Heart left ventricle (tissue), 16 donors: ENCODE measurements at regions not wholly inside any gene's neighbourhood (a gene's known extent, or its start where the extent isn't known, plus 50 kb on each side); places are given as distances from the start of the nearest gene placed in this dataset.

Source experiments
- ATAC-seq, 4 donors: fragments of 200-7000 bp; cut with Tn5 transposase; one replicate each; pipeline ENCODE4 v1.9.1; 2020 to 2022; ENCODE audit warnings: moderate library complexity in 4 of 4, mild to moderate bottlenecking in 3 of 4, moderate number of reproducible peaks in 1 of 4
- DNase-seq, 5 donors: peaks; one replicate each; pipeline ENCODE4 v3.0.0-alpha.2; 2020
- H3K27ac ChIP-seq, 12 donors: fragments of 200-600 bp; sonication (generic) in 4 of 12; one replicate each; pipeline versions ENCODE4 v1.5.0 to v1.8.0; 2016 to 2022; ENCODE audit warnings: mild to moderate bottlenecking in 2 of 12
- H3K27me3 ChIP-seq, 9 donors: fragments of 200-600 bp; sonication (generic) in 2 of 9; one replicate each; pipeline versions ENCODE4 v1.5.1 to v1.8.0; 2016 to 2022; ENCODE audit warnings: mild to moderate bottlenecking in 3 of 9
- H3K36me3 ChIP-seq, 9 donors: fragments of 200-600 bp; sonication (generic) in 2 of 9; one replicate each; pipeline versions ENCODE4 v1.5.0 to v1.8.0; 2018 to 2022; ENCODE audit warnings: mild to moderate bottlenecking in 2 of 9
- H3K4me1 ChIP-seq, 12 donors: fragments of 200-600 bp; sonication (generic) in 4 of 12; one replicate each; pipeline versions ENCODE4 v1.5.0 to v1.8.0; 2016 to 2022; ENCODE audit warnings: mild to moderate bottlenecking in 3 of 12
- H3K4me3 ChIP-seq, 12 donors: fragments of 200-600 bp; sonication (generic) in 4 of 12; one replicate each; pipeline versions ENCODE4 v1.5.0 to v1.8.0; 2017 to 2022; ENCODE audit warnings: mild to moderate bottlenecking in 9 of 12, moderate library complexity in 4 of 12
- H3K9me3 ChIP-seq, 12 donors: fragments of 200-600 bp; sonication (generic) in 4 of 12; one replicate each; pipeline versions ENCODE4 v1.5.0 to v1.8.0; 2016 to 2022; ENCODE audit warnings: mild to moderate bottlenecking in 1 of 12
- CTCF ChIP-seq, 12 donors: fragments of 200-600 bp; sonication (generic) in 4 of 12; IDR thresholded peaks; one replicate each; pipeline versions ENCODE4 v1.5.0 to v1.8.0; 2018 to 2022; ENCODE audit warnings: antibody characterized with exemption in 12 of 12, mild to moderate bottlenecking in 5 of 12
- POLR2A ChIP-seq, 2 donors: fragments of 450-650 bp; IDR thresholded peaks; one replicate each; pipeline ENCODE4 v1.6.1; 2017; ENCODE audit warnings: antibody characterized with exemption in 2 of 2, mild to moderate bottlenecking in 2 of 2, moderate library complexity in 2 of 2
- WGBS, 4 donors: extraction: QIAGEN DNeasy Blood & Tissue Kit in 2 of 4; methylation state at CpG; one replicate each; pipeline versions ENCODE4 v1.1.5 to v1.1.7; 2013 to 2018; 5-methylcytosine and 5-hydroxymethylcytosine counted together
- intact Hi-C, 10 donors: fragments of 100-400 bp; cut with DNase I; formaldehyde crosslinking; loops; one replicate each; pipeline versions ENCODE4 v1.11.1 to v1.14.2; 2022
- donor health status: ischemic (EF 13 %, LVEDD 7.1; RV severe dilation, severe dysfunction).
- donor health status: healthy with polysubstance abuse.
- donor health status: DM: no; HTN: yes; CAD: no.
- donor health status: DM: no; HTN: no; CAD: no.
- donor health status: ischemic (EF 25% LVEDD 6.9; RV normal size, moderate dysfunction).
- donor health status: ischemic (EF 25% LVEDD 5.7; RV mildly dilated, moderate dysfunction).
- donor health status: healthy.
- donor health status: DM: yes; HTN: yes; CAD: no.
- donor health status: ischemic (EF 35%, LVEDD 5.7; RV mildly dilated, moderate dysfunction).
- donor health status: nonischemic (EF 11% LVEDD 7.7; RV severe dilation, severe dysfunction).
- donor health status: DM: yes; HTN: yes; CAD: no.
- donor health status: PGD.
- donor health status: ischemic (EF 29% LVEDD 5.4; RV normal size, mild dysfunction).
- donor health status: nonischemic (EF 23%, LVEDD 6.1; RV moderate dilation, normal function).

- H3K4me1 ChIP-seq, result no peaks in the 10 kb centered on the region
- ATAC-seq, result no peak
- TF ChIP-seq CTCF (IDR thresholded peaks at IDR 0.05), result no peak
- TF ChIP-seq POLR2A (IDR thresholded peaks at IDR 0.05), result no peak
- no peaks in the 10 kb centered on the region for H3K27me3 ChIP-seq
- H3K36me3 ChIP-seq, result no peaks in the 10 kb centered on the region
- H3K4me3 ChIP-seq, result no peak overlapping the region
- DNase-seq, result no peak
- H3K27ac ChIP-seq, result no peak overlapping the region
- no peaks in the 10 kb centered on the region for H3K9me3 ChIP-seq
- intact Hi-C loops, result no loop called here
- WGBS, 4 donors, result 79 to 91% (median 83%) methylated on average over 9 of the region's 9 CpGs
Observed at GRCh38 chr17:13973960-13974651, 95.2 kb upstream of the COX10 start.

GRCh38 chr17:13977837-13978236 is 91.5 kb upstream of the COX10 start:
- H3K4me3 ChIP-seq, result no peak overlapping the region
- 85 to 100% (median 93%) methylated on average over 1 of the region's 1 CpG for WGBS, 4 donors
- no peak overlapping the region for H3K27ac ChIP-seq
- H3K4me1 ChIP-seq, result no peaks in the 10 kb centered on the region
- TF ChIP-seq CTCF (IDR thresholded peaks at IDR 0.05), result no peak
- no peaks in the 10 kb centered on the region for H3K9me3 ChIP-seq
- intact Hi-C loops, result no loop called here
- ATAC-seq (no peak), DNase-seq (no peak)
- no peaks in the 10 kb centered on the region for H3K27me3 ChIP-seq
- no peaks in the 10 kb centered on the region for H3K36me3 ChIP-seq

- Histone ChIP-seq H3K9me3 (no peaks in the 10 kb centered on the region), H3K36me3 (no peaks in the 10 kb centered on the region), H3K27me3 (no peaks in the 10 kb centered on the region), H3K4me3 (no peak overlapping the region), H3K27ac (no peak overlapping the region), H3K4me1 (no peaks in the 10 kb centered on the region)
- intact Hi-C loops, result no loop called here
- no peak for ATAC-seq
- DNase-seq, result no peak
- no peak for TF ChIP-seq CTCF (IDR thresholded peaks at IDR 0.05)
- TF ChIP-seq POLR2A (IDR thresholded peaks at IDR 0.05), result no peak
- WGBS, 4 donors, result 93 to 97% (median 95%) methylated on average over 1 of the region's 1 CpG
Observed at GRCh38 chr17:13978478-13978877, 90.8 kb upstream of the COX10 start.

GRCh38 chr17:13981881-13982280 is 87.4 kb upstream of the COX10 start:
- Histone ChIP-seq H3K4me3 (no peak overlapping the region), H3K4me1 (no peaks in the 10 kb centered on the region), H3K36me3 (no peaks in the 10 kb centered on the region), H3K27me3 (no peaks in the 10 kb centered on the region), H3K27ac (no peak overlapping the region), H3K9me3 (no peaks in the 10 kb centered on the region)
- intact Hi-C loops, result no loop called here
- ATAC-seq, result no peak
- TF ChIP-seq CTCF (IDR thresholded peaks at IDR 0.05) (no peak), POLR2A (IDR thresholded peaks at IDR 0.05) (no peak)
- no peak for DNase-seq
- WGBS, 4 donors, result 20 to 39% (median 31%) methylated on average over 3 of the region's 3 CpGs
